DMS79 treated with DMSO at 0.1 percent for 48 hours (cell line): ENCODE measurements at regions not wholly inside any gene's neighbourhood (a gene's known extent, or its start where the extent isn't known, plus 50 kb on each side); places are given as distances from the start of the nearest gene placed in this dataset.

ENCODE experiments used
- DNase-seq: peaks from one replicate; lab custom pipeline; 2025; lab: John Stamatoyannopoulos, UW

DNA sequence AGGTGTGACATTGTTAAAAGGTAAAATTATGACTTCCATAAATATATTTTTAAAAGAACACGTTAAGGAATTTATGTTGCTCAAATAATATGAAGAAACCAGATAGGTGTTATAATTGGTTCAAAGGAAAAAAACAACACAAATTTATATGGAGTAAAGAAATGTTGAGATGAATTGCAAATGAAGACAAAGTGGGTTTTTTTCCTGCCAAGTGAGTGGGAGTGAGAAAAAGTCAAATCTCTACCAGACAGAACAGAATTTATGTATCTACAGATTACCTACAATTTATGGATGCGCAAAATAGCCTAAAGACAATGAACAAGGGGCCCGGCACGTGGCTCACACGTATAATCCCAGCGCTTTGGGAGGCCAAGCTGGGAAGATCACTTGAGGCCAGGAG lies 159.7 kb upstream of the SLC1A4 start:
- no peak for DNase-seq

DNA sequence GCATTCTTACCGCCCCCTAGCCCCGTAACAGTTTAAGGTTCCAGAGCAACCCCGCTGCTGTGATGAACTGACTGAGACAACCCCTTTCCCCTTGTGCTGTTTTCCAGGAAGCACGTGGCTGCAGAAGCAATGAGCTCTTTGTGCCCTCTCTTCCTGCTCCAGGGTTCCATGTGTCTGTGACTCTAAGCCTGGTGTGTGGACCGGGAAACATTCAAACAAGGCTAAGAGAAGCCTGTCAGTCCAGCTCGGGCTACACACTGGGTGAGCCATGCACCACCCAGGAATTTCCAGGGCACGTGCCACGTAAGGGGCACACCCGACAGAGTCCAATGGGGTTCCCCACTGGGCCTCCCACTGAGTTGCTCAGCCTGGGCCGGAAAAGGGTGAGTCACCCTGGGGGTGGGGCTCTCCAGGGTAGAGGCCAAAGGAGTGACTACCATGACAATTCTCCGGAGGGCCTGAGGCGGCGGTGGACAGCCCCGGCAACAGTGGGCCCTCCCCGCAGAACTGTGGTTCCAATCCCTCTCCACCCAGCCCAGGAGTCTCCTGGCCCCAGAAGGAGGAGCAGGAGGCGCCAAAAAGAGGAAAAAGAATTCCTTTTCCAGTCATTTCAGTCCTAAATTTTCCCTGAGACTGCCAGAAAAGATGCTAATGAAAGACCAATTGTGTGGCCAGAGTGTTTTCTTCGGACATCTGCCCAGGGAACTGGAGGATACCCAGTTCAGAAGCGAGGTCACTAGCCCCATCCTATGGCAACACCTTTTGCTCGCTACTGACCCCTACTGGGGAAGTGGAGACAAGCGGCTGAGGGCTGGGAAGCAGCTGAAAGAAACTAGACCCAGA lies 157.8 kb upstream of the SLC1A4 start:
- no peak for DNase-seq

- no peak for DNase-seq
These were observed 157.2 kb upstream of the SLC1A4 start for GRCh38 chr2:64831977-64832328.

- no peak for DNase-seq
These were observed 156.3 kb upstream of the SLC1A4 start for GRCh38 chr2:64832936-64833335.

DNA sequence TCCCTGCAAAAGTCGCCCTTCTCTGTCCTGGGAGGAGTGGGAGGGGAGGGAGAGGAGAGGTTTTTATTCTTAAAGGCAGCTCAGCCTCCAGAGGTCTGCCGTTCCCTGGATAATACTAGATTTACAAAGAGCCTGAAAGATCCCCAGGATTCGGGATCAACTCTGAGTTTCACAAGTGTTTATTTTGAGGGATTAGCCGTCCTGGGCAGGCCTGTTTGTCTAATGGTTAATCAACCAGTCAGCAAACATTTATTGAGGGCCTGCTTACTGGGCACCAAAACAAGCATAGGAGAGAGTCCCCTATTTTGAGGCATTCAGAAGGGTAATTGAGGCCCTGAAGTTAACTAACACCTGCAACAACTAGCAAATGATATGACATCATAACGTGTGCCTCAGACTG lies 152.6 kb upstream of the SLC1A4 start:
- no peak for DNase-seq

DNA sequence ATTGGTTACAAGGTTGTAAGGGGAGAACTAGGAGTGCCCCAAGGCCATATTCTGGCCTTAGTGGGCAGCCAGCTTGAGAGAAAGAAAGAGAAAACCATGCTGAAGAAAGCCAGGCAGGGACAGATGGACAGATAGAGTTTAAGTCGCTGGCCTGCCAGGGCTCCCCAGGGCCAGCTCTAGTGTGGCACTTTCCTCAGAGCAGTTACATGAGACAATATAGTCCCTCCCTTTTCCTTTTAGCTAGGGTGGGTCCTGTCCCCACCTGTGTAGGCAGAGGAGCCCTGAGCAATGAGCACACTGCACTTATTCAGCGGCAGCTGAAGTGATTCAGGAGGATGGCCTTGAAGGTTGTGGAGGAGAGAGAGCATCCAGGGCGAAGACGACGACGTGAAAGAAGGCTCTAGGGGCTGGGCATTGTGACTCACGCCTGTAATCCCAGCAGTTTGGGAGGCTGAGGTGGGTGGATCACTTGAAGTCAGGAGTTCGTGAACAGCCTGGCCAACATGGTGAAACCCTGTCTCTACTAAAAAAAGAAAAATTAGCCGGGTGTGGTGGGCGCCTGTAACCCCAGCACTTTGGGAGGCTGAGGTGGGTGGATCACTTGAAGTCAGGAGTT lies 152.0 kb upstream of the SLC1A4 start:
- no peak for DNase-seq

GRCh38 chr2:64837925-64838641 lies 151.1 kb upstream of the SLC1A4 start:
- no peak for DNase-seq

GRCh38 chr2:64838817-64839216 lies 150.4 kb upstream of the SLC1A4 start:
- DNase-seq = no peak

DNA sequence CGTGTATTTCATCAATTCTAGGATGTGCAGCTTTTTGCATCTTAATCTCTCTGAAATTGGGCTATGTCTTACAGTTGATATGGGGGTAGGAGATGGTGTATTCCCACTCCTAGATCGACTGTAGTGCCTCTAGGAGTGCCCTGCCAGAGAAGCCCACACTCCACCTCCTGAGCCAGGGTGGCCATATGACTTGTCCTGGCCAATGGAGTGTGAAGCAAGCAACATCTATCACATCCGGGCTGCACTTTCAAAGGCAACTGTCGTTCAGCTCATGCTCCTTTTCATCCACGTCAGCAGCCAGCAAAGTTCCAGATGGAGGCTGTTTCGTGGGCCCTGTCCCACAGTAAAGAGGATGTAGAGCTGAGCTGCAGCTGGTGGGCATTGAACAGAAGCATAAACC lies 149.4 kb upstream of the SLC1A4 start:
- DNase-seq = no peak

DNA sequence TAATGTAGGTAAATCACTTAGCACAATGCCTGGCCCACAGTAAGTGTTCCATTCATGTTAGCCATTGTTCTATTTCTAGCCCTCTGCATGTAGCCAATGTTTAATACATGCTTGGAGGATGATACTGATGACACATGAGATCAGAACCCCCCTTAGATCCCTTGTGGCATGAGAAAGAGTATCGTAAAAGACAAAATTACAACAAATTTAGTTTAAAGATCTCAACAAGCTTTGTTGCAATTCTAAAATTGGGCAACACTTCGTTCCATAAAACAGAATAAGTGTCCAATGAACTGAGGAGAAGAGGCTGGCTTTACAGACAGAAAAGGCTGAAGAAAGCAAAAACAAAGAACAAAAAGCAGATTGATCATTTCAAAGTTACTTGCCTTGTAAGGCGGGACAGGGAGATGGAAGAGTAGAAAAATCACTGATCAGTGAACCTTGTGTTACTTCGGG lies 148.7 kb upstream of the SLC1A4 start:
- no peak for DNase-seq

DNA sequence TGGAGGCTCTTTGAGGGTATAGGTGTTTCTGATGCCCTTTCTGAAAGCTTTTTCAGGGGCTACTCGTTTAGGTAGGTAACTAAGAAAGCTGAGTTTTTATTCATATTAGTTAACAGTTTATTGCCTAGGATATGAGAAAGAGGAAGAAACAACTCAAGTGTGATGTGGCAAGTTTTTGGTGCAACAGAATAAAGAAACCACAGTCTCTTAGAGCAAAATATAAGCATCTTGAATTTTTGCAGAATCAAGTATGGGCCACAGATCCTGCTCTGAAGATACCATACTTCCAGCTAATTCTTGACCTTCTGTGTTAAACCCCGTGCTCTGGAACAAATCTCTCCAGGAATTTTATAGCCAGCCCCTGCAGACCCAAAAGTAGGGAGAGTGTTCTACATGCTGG lies 147.7 kb upstream of the SLC1A4 start:
- DNase-seq = no peak

GRCh38 chr2:64842030-64842429 lies 147.2 kb upstream of the SLC1A4 start:
- DNase-seq = no peak

- no peak for DNase-seq
These were observed 145.1 kb upstream of the SLC1A4 start for GRCh38 chr2:64844087-64844486.

GRCh38 chr2:64845273-64845905 lies 143.8 kb upstream of the SLC1A4 start:
- no peak for DNase-seq

- no peak for DNase-seq
These were observed 143.0 kb upstream of the SLC1A4 start for GRCh38 chr2:64846177-64846576.

DNA sequence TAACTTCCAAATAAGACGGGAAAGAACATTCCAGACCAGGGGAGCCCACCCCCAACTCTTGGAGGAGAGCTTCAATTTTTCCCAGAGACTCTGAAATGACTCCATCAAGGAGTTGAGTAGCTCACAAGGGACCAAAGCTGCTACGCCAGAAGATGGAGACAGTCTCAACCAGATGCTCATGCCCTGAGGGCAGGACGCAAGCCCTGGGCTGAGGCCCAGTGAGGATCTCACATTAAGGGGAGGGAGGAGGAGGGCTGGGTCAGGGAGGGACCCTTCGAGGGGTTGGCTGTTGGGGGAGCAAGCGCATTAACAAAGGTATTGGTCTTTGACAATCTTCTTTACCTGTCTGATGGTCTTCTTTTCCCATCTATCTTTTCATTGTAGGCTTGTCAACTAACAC lies 141.3 kb upstream of the SLC1A4 start:
- DNase-seq = no peak

DNA sequence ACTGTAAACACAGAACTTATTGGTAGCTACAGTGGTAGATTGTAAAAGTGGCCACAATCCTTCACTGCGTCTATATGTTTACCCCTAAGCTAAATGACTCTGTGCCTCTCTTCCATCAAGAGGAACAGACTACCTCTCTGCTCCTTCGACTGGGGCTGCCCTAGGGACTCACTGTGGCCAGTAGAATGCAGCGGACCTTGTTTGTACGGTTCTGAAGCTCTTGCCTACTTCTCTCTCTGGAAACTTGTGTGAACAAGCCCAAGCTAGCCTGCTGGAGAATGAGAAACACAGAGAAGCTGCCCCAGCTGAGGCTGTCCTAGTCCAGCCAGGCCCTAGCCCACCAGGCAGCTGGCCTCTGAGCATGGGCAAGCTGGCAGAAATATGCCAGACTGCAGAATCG lies 140.8 kb upstream of the SLC1A4 start:
- no peak for DNase-seq

- no peak for DNase-seq
These were observed 140.3 kb upstream of the SLC1A4 start for GRCh38 chr2:64848945-64849344.

DNA sequence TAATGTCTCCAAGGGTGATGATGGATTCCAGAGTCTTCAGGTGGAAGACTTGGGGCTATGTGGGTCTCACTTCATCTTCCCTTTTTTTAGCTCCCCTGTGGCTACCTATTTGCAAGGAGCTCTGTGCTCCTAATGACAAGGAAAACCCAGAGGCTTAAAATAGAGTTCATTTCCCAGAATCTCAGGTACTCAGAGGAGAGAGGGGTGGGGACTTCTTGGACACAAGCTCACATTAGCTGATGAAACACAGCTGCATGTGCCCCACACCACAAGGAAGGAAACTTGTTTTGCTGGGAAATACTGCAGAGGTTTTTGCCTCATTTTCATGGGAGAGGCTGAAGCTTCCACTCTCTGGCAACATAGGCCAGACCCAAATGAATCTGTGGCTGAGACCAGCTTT lies 138.6 kb upstream of the SLC1A4 start:
- no peak for DNase-seq

DNA sequence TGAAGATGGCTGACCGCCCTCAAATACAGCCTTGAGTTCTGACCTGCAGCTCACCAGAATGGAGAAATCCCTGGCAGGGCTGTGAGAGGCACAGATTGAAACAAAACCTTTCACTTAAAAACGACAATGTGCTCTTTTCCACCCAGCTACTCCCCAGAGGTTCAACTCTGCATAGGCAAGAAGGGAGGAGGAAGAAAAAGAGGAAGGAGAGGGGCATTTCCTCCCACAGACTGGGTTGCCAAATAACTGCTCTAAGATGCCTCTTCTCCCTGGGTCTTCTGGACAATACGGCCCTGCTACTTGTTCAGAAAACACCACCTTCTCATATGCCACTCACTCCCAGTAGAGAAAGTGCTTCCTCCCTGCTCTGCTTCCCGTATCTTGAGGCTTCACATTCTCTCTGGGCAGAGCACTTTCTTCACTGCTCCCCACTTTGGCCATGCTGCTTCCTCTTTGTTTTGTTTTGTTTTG lies 136.4 kb upstream of the SLC1A4 start:
- DNase-seq = no peak

- no peak for DNase-seq
These were observed 135.9 kb upstream of the SLC1A4 start for GRCh38 chr2:64853306-64853705.

DNA sequence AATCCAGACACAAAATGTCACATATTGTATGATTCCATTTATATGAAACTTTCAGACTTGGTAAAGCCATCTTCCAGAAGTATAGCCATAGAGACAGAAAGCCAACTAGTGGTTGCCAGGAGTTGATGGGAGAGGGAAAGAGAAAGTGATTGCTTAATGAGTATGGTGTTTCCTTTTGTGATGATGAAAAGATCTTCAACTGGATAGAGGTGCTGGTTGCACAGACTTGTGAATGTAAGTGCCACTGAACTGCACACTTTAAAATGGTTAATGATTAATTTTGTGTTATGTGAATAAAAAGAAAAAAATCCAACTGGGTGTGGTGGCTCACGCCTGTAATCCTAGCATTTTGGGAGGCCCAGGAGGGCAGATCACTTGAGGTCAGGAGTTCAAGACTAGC lies 135.3 kb upstream of the SLC1A4 start:
- DNase-seq = no peak
